ENCODE measurements at regions not wholly inside any gene's neighbourhood (a gene's known extent, or its start where the extent isn't known, plus 50 kb on each side); places are given as distances from the start of the nearest gene placed in this dataset.

GRCh38 chr1:203401199-203401877 lies 50.4 kb upstream of the FMOD start:
- Histone ChIP-seq H3K9ac (ENCODE audit: low read depth in 1 of 3, low read length in 3 of 3) (no peak overlapping the region), H3K4me1 (ENCODE audit: control insufficient read depth in 3 of 3, insufficient read depth in 3 of 3, low read length in 3 of 3) (peaks cover 10 to 16% (median 12%) of the 10 kb centered on the region in 3 donors), H3K36me3 (ENCODE audit: control insufficient read depth in 3 of 3, insufficient read depth in 3 of 3, low read length in 3 of 3) (no peaks in the 10 kb centered on the region), H3K27me3 (ENCODE audit: control insufficient read depth in 3 of 3, insufficient read depth in 3 of 3, low read length in 3 of 3) (no peaks in the 10 kb centered on the region), H3K9me3 (ENCODE audit: control insufficient read depth in 3 of 3, low read length in 3 of 3) (no peaks in the 10 kb centered on the region), H3K4me3 (ENCODE audit: low read length in 3 of 3) (no peak overlapping the region), H3K27ac (ENCODE audit: low read depth, low read length) (no peak overlapping the region)

- Histone ChIP-seq H3K9me3 (ENCODE audit: control insufficient read depth in 3 of 3, low read length in 3 of 3) (no peaks in the 10 kb centered on the region), H3K9ac (ENCODE audit: low read depth in 1 of 3, low read length in 3 of 3) (no peak overlapping the region), H3K36me3 (ENCODE audit: control insufficient read depth in 3 of 3, insufficient read depth in 3 of 3, low read length in 3 of 3) (no peaks in the 10 kb centered on the region), H3K27me3 (ENCODE audit: control insufficient read depth in 3 of 3, insufficient read depth in 3 of 3, low read length in 3 of 3) (no peaks in the 10 kb centered on the region), H3K4me1 (ENCODE audit: control insufficient read depth in 3 of 3, insufficient read depth in 3 of 3, low read length in 3 of 3) (peaks cover 10 to 19% (median 15%) of the 10 kb centered on the region in 3 donors), H3K4me3 (ENCODE audit: low read length in 3 of 3) (no peak overlapping the region), H3K27ac (ENCODE audit: low read depth, low read length) (peak overlapping the region; percentile 75)
Measured at GRCh38 chr1:203402152-203402551, 51.2 kb upstream of the FMOD start.

- no peaks in the 10 kb centered on the region for H3K36me3 ChIP-seq (ENCODE audit: control insufficient read depth in 3 of 3, insufficient read depth in 3 of 3, low read length in 3 of 3)
- H3K4me3 ChIP-seq (ENCODE audit: low read length in 3 of 3): no peak overlapping the region
- no peaks in the 10 kb centered on the region for H3K9me3 ChIP-seq (ENCODE audit: control insufficient read depth in 3 of 3, low read length in 3 of 3)
- no peaks in the 10 kb centered on the region for H3K27me3 ChIP-seq (ENCODE audit: control insufficient read depth in 3 of 3, insufficient read depth in 3 of 3, low read length in 3 of 3)
- no peak overlapping the region for H3K9ac ChIP-seq (ENCODE audit: low read depth in 1 of 3, low read length in 3 of 3)
- peaks cover 10 to 21% (median 15%) of the 10 kb centered on the region in 3 donors for H3K4me1 ChIP-seq (ENCODE audit: control insufficient read depth in 3 of 3, insufficient read depth in 3 of 3, low read length in 3 of 3)
- H3K27ac ChIP-seq (ENCODE audit: low read depth, low read length): peak overlapping the region; percentile 75
Measured at GRCh38 chr1:203402629-203403337, 51.9 kb upstream of the FMOD start.

GRCh38 chr1:203403586-203403985 lies 52.7 kb upstream of the FMOD start:
- Histone ChIP-seq H3K27me3 (ENCODE audit: control insufficient read depth in 3 of 3, insufficient read depth in 3 of 3, low read length in 3 of 3) (no peaks in the 10 kb centered on the region), H3K4me1 (ENCODE audit: control insufficient read depth in 3 of 3, insufficient read depth in 3 of 3, low read length in 3 of 3) (peaks cover 14 to 22% (median 18%) of the 10 kb centered on the region in 3 donors), H3K4me3 (ENCODE audit: low read length in 3 of 3) (no peak overlapping the region), H3K36me3 (ENCODE audit: control insufficient read depth in 3 of 3, insufficient read depth in 3 of 3, low read length in 3 of 3) (no peaks in the 10 kb centered on the region), H3K9ac (ENCODE audit: low read depth in 1 of 3, low read length in 3 of 3) (no peak overlapping the region), H3K27ac (ENCODE audit: low read depth, low read length) (peak overlapping the region; percentile 75), H3K9me3 (ENCODE audit: control insufficient read depth in 3 of 3, low read length in 3 of 3) (no peaks in the 10 kb centered on the region)

GRCh38 chr1:203404546-203404945 lies 53.6 kb upstream of the FMOD start:
- Histone ChIP-seq H3K4me3 (ENCODE audit: low read length in 3 of 3) (no peak overlapping the region), H3K9me3 (ENCODE audit: control insufficient read depth in 3 of 3, low read length in 3 of 3) (no peaks in the 10 kb centered on the region), H3K27ac (ENCODE audit: low read depth, low read length) (no peak overlapping the region), H3K4me1 (ENCODE audit: control insufficient read depth in 3 of 3, insufficient read depth in 3 of 3, low read length in 3 of 3) (peaks cover 23 to 27% (median 23%) of the 10 kb centered on the region in 3 donors), H3K36me3 (ENCODE audit: control insufficient read depth in 3 of 3, insufficient read depth in 3 of 3, low read length in 3 of 3) (no peaks in the 10 kb centered on the region), H3K27me3 (ENCODE audit: control insufficient read depth in 3 of 3, insufficient read depth in 3 of 3, low read length in 3 of 3) (peaks cover 0 to 3% (median 0%) of the 10 kb centered on the region in 3 donors), H3K9ac (ENCODE audit: low read depth in 1 of 3, low read length in 3 of 3) (no peak overlapping the region)

- Histone ChIP-seq H3K9me3 (ENCODE audit: control insufficient read depth in 3 of 3, low read length in 3 of 3) (no peaks in the 10 kb centered on the region), H3K9ac (ENCODE audit: low read depth in 1 of 3, low read length in 3 of 3) (no peak overlapping the region), H3K4me3 (ENCODE audit: low read length in 3 of 3) (no peak overlapping the region), H3K4me1 (ENCODE audit: control insufficient read depth in 3 of 3, insufficient read depth in 3 of 3, low read length in 3 of 3) (peaks cover 23 to 34% (median 24%) of the 10 kb centered on the region in 3 donors), H3K27me3 (ENCODE audit: control insufficient read depth in 3 of 3, insufficient read depth in 3 of 3, low read length in 3 of 3) (peaks cover 0 to 3% (median 0%) of the 10 kb centered on the region in 3 donors), H3K36me3 (ENCODE audit: control insufficient read depth in 3 of 3, insufficient read depth in 3 of 3, low read length in 3 of 3) (no peaks in the 10 kb centered on the region), H3K27ac (ENCODE audit: low read depth, low read length) (peak overlapping the region; percentile 50)
Measured at GRCh38 chr1:203405703-203406438, 54.9 kb upstream of the FMOD start.

- H3K27ac ChIP-seq (ENCODE audit: low read depth, low read length): peak overlapping the region; percentile 50
Measured at GRCh38 chr1:203406446-203407045, 55.6 kb upstream of the FMOD start.

GRCh38 chr1:203407296-203407695 lies 56.4 kb upstream of the FMOD start:
- Histone ChIP-seq H3K4me1 (ENCODE audit: control insufficient read depth in 3 of 3, insufficient read depth in 3 of 3, low read length in 3 of 3) (peaks cover 19 to 30% (median 21%) of the 10 kb centered on the region in 3 donors), H3K36me3 (ENCODE audit: control insufficient read depth in 3 of 3, insufficient read depth in 3 of 3, low read length in 3 of 3) (no peaks in the 10 kb centered on the region), H3K4me3 (ENCODE audit: low read length in 3 of 3) (no peak overlapping the region), H3K9me3 (ENCODE audit: control insufficient read depth in 3 of 3, low read length in 3 of 3) (no peaks in the 10 kb centered on the region), H3K27ac (ENCODE audit: low read depth, low read length) (peak overlapping the region; percentile 50), H3K27me3 (ENCODE audit: control insufficient read depth in 3 of 3, insufficient read depth in 3 of 3, low read length in 3 of 3) (peaks cover 0 to 3% (median 0%) of the 10 kb centered on the region in 3 donors), H3K9ac (ENCODE audit: low read depth in 1 of 3, low read length in 3 of 3) (no peak overlapping the region)

More at GRCh38 chr1:203406446-203407045, 55.6 kb upstream of the FMOD start:
- Histone ChIP-seq H3K36me3 (ENCODE audit: control insufficient read depth in 3 of 3, insufficient read depth in 3 of 3, low read length in 3 of 3) (no peaks in the 10 kb centered on the region), H3K9ac (ENCODE audit: low read depth in 1 of 3, low read length in 3 of 3) (no peak overlapping the region), H3K4me1 (ENCODE audit: control insufficient read depth in 3 of 3, insufficient read depth in 3 of 3, low read length in 3 of 3) (peaks cover 23 to 34% (median 24%) of the 10 kb centered on the region in 3 donors), H3K9me3 (ENCODE audit: control insufficient read depth in 3 of 3, low read length in 3 of 3) (no peaks in the 10 kb centered on the region), H3K4me3 (ENCODE audit: low read length in 3 of 3) (no peak overlapping the region), H3K27me3 (ENCODE audit: control insufficient read depth in 3 of 3, insufficient read depth in 3 of 3, low read length in 3 of 3) (peaks cover 0 to 3% (median 0%) of the 10 kb centered on the region in 3 donors)

GRCh38 chr1:203408486-203409481 lies 57.9 kb upstream of the FMOD start:
- Histone ChIP-seq H3K27ac (ENCODE audit: low read depth, low read length) (peak overlapping the region; percentile 43), H3K4me3 (ENCODE audit: low read length in 3 of 3) (peak overlapping the region in 1 of 3 donors; percentile 45)

More at GRCh38 chr1:203408486-203409481, 57.9 kb upstream of the FMOD start:
- peaks cover 0 to 3% (median 0%) of the 10 kb centered on the region in 3 donors for H3K27me3 ChIP-seq (ENCODE audit: control insufficient read depth in 3 of 3, insufficient read depth in 3 of 3, low read length in 3 of 3)
- no peaks in the 10 kb centered on the region for H3K36me3 ChIP-seq (ENCODE audit: control insufficient read depth in 3 of 3, insufficient read depth in 3 of 3, low read length in 3 of 3)
- no peaks in the 10 kb centered on the region for H3K9me3 ChIP-seq (ENCODE audit: control insufficient read depth in 3 of 3, low read length in 3 of 3)
- peaks cover 11 to 23% (median 14%) of the 10 kb centered on the region in 3 donors for H3K4me1 ChIP-seq (ENCODE audit: control insufficient read depth in 3 of 3, insufficient read depth in 3 of 3, low read length in 3 of 3)
- H3K9ac ChIP-seq (ENCODE audit: low read depth in 1 of 3, low read length in 3 of 3): peak overlapping the region in 1 of 3 donors; percentile 19

All from skeletal muscle tissue (tissue), 3 donors.